GM13976 (cell line): ENCODE measurements at regions not wholly inside any gene's neighbourhood (a gene's known extent, or its start where the extent isn't known, plus 50 kb on each side); places are given as distances from the start of the nearest gene placed in this dataset.
"Not testable (repeated sequence)": the region's sequence is repeated elsewhere in the genome, so short reads cannot be mapped to it uniquely, and the experiment has no call there.

ENCODE experiments used
- DNase-seq: peaks from one replicate; pipeline ENCODE4 v3.0.0; 2012; ENCODE audit warnings: low spot score
- in situ Hi-C: fragments of 300-500 bp; cut with MboI; formaldehyde crosslinking; loops from one replicate; pipeline ENCODE4 v1.12.0; 2022; ENCODE audit warnings: low sequenced_read_pairs, mixed read lengths, inconsistent platforms; ENCODE audit not compliant: unreplicated experiment
- TF ChIP-seq, protein P1 (sequence below): IDR thresholded peaks from 2 replicates; pipeline ENCODE4 v1.5.1; 2012; ENCODE audit warnings: borderline replicate concordance, mild to moderate bottlenecking; ENCODE audit not compliant: insufficient read depth; ENCODE audit errors: extremely low read depth, missing control alignments, control extremely low read depth

DNA sequence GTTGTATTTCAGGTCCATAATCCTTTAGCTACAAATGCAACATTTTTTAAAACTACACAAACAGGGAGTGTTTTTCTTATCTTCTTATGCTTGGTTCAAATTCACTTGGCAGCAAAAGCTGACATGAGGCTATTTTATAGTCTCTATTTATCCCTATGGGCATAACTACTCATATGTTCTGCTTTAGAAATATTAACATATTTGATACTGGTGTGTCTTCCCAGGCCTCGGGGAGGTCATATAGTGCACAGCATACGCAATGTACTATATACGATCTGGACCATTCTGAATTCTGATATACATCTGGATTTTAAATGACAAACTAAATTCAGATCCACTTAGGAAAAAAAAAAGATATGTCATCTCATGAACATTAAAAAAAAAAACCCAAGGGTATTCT, 69.2 kb downstream of the TFAP2C start:
- no peak for DNase-seq
- TF ChIP-seq, protein P1, sequence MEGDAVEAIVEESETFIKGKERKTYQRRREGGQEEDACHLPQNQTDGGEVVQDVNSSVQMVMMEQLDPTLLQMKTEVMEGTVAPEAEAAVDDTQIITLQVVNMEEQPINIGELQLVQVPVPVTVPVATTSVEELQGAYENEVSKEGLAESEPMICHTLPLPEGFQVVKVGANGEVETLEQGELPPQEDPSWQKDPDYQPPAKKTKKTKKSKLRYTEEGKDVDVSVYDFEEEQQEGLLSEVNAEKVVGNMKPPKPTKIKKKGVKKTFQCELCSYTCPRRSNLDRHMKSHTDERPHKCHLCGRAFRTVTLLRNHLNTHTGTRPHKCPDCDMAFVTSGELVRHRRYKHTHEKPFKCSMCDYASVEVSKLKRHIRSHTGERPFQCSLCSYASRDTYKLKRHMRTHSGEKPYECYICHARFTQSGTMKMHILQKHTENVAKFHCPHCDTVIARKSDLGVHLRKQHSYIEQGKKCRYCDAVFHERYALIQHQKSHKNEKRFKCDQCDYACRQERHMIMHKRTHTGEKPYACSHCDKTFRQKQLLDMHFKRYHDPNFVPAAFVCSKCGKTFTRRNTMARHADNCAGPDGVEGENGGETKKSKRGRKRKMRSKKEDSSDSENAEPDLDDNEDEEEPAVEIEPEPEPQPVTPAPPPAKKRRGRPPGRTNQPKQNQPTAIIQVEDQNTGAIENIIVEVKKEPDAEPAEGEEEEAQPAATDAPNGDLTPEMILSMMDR = no peak
- in situ Hi-C loops = no loop called here

DNA sequence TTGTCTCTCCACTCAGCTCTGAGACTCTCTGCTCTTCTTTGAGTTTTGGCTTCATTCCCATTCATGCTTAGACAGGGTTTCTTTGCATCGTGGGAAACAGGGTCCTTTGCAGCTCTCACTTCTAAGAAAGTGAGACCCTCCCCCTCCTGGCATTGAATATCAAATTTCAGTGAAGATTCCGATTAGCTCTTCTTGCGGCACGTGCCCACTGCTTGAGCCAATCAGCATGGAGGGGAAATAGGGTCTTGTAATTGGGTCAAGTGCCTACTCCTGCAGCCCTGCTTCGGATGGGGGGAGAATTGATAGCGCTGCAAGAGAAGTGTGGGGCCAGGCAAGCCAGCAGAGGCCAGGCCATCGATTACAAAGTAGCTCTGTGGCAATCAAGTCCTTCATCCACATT, 69.6 kb downstream of the TFAP2C start:
- in situ Hi-C loops = no loop called here
- TF ChIP-seq, protein P1 = no peak
- no peak for DNase-seq

DNA sequence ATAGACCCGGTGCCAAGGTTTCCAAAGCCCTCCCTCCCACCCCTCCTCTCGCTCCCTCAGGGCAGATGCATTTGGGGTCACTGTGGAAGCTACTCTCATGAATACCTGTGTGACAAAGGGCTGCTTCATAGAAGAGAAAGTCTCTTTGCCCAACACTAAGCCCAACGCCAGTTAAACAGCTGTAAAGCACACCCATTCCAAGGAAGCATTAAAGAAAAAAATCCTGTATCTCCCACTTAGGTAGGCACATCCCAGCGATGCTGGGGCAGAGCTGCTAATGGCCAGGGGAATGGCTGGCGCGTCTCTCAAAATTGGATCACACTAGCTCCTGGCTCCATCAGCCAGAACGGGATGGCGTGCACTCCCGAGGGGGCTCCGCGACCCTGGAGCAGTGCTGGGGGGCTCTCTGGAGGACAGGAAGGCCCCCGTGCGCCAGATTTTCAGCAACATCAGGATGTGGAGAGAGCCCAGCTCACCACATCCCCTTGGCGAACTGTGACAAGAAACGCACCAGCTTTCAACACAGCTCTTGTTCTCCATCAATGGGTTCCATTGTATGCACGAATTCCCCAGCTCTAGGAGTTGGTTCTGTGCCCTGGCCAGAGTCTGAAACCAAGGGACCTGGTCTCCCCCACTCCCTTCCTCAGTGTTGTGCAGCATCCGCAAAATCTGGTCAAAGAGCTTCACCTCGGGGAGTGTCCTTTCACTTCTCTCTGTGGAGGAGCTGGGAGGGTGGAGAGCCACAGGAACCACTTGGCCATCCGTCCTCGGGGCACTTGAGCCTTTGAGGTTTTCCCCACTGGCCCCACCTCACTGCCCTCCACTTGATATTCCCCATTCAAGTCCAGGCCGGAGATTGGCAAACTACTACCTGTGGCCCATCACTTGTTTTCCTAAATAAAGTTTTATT, 74.1 kb downstream of the TFAP2C start:
- TF ChIP-seq, protein P1 = no peak
- DNase-seq = no peak
- in situ Hi-C loops = no loop called here

DNA sequence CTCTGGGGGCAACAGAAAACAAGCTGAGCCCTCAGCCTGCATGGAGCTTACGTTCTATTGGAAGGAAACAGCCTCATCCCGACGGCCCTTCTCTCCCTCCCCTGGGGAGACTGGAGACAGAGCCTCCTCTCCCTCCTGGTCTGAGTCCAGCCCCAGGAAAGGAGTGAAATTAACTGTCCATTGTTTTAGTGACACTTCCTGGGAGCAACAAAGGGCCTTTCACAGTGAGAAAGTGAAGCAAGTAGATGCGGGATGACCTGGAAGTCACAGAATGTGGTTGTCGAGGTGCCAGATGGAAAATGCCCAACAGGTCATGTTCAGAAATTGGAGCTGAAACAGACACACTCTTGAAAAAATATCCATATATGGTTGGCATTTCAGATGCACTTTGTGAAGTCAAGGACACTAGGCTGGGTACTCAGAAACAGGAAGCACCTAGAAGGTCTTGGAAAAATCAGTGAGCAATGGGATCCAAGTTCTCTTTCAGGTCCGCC, 77.8 kb downstream of the TFAP2C start:
- TF ChIP-seq, protein P1 = no peak
- in situ Hi-C loops = no loop called here
- DNase-seq = no peak

DNA sequence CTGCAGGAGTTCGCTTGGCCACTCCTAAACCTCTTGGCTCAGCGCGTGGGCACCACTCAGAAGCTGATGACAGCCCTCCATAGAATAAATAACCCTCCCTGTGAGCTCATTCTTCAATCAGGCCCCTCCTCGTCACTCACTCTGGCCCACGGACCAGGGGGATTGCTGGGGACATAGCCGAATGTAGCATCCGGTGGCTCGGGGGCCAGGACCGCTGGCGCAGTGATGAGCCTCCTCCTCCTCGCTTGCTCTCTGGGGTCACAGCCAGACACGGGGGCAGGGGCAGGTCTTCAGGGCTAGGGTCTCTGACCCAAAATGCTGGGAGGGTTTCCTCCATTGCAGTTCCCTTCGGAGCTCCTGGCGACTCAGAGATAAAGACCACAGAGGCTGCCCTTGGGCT, 79.9 kb downstream of the TFAP2C start:
- no peak for DNase-seq
- in situ Hi-C loops = no loop called here
- TF ChIP-seq, protein P1 = no peak

DNA sequence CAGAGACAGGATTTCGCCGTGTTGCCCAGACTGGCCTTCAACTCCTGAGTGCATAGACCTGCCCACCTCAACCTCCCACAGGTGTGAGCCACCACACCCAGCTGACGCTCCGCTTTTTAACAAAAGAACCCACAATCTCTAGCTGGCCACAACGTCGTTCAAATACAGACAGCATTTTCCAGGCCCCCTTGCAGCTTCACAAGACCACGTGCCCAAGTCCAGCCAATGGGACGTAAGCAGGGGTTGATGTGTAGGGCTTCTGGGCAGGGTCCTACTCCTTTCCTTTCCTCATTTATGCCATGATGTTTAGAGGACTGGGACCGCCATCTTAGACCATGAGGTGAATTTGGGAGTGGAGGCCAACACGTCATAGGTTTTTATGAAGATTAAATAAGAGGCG, 81.0 kb downstream of the TFAP2C start:
- TF ChIP-seq, protein P1 = no peak

DNA sequence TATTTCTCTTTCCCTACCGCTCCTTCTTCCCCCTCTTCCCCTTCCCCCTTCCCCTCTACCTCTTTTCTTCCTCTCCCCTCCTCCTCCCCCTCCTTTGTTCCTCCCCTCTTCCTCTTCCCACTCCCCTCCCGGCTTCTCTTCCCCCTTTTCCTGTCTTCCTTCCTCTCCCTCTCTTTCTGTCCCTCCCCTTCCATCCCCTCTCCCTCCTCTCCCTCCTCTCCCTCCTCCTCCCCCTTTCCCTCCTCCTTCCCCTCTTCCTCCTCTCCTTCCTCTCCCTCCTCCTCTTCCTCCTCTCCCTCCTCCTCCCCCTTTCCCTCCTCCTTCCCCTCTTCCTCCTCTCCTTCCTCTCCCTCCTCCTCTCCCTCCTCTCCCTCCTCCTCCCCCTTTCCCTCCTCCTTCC, 81.5 kb downstream of the TFAP2C start:
- DNase-seq, in situ Hi-C loops: not testable (repeated sequence)

More for the DNA sequence above, 81.0 kb downstream of the TFAP2C start:
- DNase-seq = no peak
- in situ Hi-C loops = no loop called here
